ENCODE measurements at regions not wholly inside any gene's neighbourhood (a gene's known extent, or its start where the extent isn't known, plus 50 kb on each side); places are given as distances from the start of the nearest gene placed in this dataset.

DNA sequence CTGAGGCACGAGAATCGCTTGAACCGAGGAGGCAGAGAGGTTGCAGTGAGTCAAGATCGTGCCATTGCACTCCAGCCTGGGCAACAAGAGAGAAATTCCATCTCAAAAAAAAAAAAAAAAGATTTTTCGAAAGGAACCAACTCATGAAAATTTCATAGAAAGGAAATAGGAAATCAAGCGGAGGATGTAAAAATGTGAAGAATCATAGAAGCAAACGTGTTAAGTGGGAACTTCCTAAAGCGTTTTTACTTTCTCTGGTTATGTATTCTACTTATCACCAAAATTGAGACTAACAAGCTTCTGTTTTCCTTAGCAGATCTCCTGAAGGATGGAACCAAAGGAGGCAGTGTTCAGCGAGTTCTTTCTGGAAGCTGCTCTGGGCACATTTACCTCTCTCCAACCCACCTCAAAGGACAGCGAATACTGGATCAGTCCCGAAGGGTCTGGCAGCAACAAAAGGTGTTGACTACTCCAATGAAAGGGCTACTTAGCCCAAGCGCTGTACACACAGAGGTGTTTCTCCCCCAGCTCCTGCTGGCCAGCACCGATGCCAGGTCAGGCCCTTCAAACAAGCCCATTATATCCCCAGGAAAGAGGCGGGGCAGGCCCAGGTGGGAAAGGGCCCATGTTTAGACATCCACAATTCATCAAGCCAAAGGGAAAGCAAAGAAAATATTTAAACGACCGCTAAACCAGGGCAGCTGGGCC is 327.5 kb upstream of the JARID2 start:
- no peak overlapping the region for H2BK15ac ChIP-seq (ENCODE audit: low read depth, low read length)
- H3K9me3 ChIP-seq (ENCODE audit: control insufficient read depth, low read depth, low read length), result no peaks in the 10 kb centered on the region
- H3K9ac ChIP-seq (ENCODE audit: extremely low read depth, insufficient read length, low read length), result no peak overlapping the region
- no peaks in the 10 kb centered on the region for H3K27me3 ChIP-seq (ENCODE audit: insufficient read depth, low read length)
- H3K23ac ChIP-seq (ENCODE audit: insufficient read length, low read depth, low read length), result no peak overlapping the region
- H2AFZ ChIP-seq (ENCODE audit: low read length), result no peak overlapping the region
- no peak overlapping the region for H3K4me3 Mint-ChIP-seq
- WGBS (ENCODE audit: extremely low coverage, insufficient read length, low lambda C conversion rate), result no CpG with 5 or more reads among the region's 16 CpGs
- H2BK12ac ChIP-seq (ENCODE audit: insufficient read length, low read depth, low read length), result no peak overlapping the region
- no peak overlapping the region for H3K27ac ChIP-seq (ENCODE audit: insufficient read length, low read depth, low read length)
- no peak overlapping the region for H3K14ac ChIP-seq (ENCODE audit: insufficient read depth, low read length)
- H3K4me2 ChIP-seq (ENCODE audit: insufficient read depth, insufficient read length, low read length), result no peak overlapping the region
- H4K8ac ChIP-seq (replicated peaks; ENCODE audit: insufficient read length, low read depth, low read length), result no peak overlapping the region
- H2BK20ac ChIP-seq (ENCODE audit: low read depth, low read length, poor library complexity, severe bottlenecking), result no peak overlapping the region
- no peak overlapping the region for H4K91ac ChIP-seq (ENCODE audit: insufficient read length, low read depth, low read length)
- no peaks in the 10 kb centered on the region for H3K79me1 ChIP-seq (ENCODE audit: insufficient read depth, low read depth, low read length, poor library complexity, severe bottlenecking)
- H3K4ac ChIP-seq (ENCODE audit: low read depth, low read length), result no peak overlapping the region
- TF ChIP-seq, protein P1, sequence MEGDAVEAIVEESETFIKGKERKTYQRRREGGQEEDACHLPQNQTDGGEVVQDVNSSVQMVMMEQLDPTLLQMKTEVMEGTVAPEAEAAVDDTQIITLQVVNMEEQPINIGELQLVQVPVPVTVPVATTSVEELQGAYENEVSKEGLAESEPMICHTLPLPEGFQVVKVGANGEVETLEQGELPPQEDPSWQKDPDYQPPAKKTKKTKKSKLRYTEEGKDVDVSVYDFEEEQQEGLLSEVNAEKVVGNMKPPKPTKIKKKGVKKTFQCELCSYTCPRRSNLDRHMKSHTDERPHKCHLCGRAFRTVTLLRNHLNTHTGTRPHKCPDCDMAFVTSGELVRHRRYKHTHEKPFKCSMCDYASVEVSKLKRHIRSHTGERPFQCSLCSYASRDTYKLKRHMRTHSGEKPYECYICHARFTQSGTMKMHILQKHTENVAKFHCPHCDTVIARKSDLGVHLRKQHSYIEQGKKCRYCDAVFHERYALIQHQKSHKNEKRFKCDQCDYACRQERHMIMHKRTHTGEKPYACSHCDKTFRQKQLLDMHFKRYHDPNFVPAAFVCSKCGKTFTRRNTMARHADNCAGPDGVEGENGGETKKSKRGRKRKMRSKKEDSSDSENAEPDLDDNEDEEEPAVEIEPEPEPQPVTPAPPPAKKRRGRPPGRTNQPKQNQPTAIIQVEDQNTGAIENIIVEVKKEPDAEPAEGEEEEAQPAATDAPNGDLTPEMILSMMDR (conservative IDR thresholded peaks at IDR 0.05), result no peak
- no peak overlapping the region for H2BK5ac ChIP-seq (ENCODE audit: insufficient read length, low read length)
- no peaks in the 10 kb centered on the region; a peak in 1 of 5 replicates for H3K9me3 Mint-ChIP-seq
- H3K27me3 Mint-ChIP-seq (ENCODE audit: low read depth), result no peaks in the 10 kb centered on the region
- no peak overlapping the region for H2AK5ac ChIP-seq (ENCODE audit: insufficient read length, low read length)
- H4K5ac ChIP-seq (ENCODE audit: insufficient read length, low read depth, low read length), result no peak overlapping the region
- no peaks in the 10 kb centered on the region for H4K20me1 ChIP-seq (ENCODE audit: control insufficient read depth, insufficient read depth, insufficient read length)
- H3K4me1 ChIP-seq (ENCODE audit: insufficient read depth, low read length), result peaks cover 6% of the 10 kb centered on the region; the same call in 1 of the 2 replicates
- no peak overlapping the region for H2BK120ac ChIP-seq (ENCODE audit: low read depth, low read length, poor library complexity, severe bottlenecking)
- peak overlapping the region; percentile 3 to 74 (median 9); a peak in 3 of 7 replicates for H3K27ac Mint-ChIP-seq
- H3K79me2 ChIP-seq (ENCODE audit: insufficient read depth, low read length), result no peaks in the 10 kb centered on the region; the same call in 1 of the 2 replicates
- H3K36me3 Mint-ChIP-seq (ENCODE audit: insufficient read depth in 1 of 3, low read depth in 3 of 3), result peaks cover 3 to 7% (median 5%) of the 10 kb centered on the region in 3 experiments; a peak in 3 of 7 replicates
- H3T11ph ChIP-seq (ENCODE audit: low read length), result no peak overlapping the region
- peaks cover 32 to 34% of the 10 kb centered on the region in 2 experiments for H3K4me1 Mint-ChIP-seq
- H3K18ac ChIP-seq (ENCODE audit: insufficient read length, low read depth, low read length), result no peak overlapping the region
- no peaks in the 10 kb centered on the region for H3K23me2 ChIP-seq (ENCODE audit: insufficient read length, low read depth, low read length, poor library complexity, severe bottlenecking)
- H3K56ac ChIP-seq (ENCODE audit: insufficient read length, low read depth, low read length), result no peak overlapping the region
- DNase-seq, result no peak
